HCT116 (cell line): ENCODE measurements at regions not wholly inside any gene's neighbourhood (a gene's known extent, or its start where the extent isn't known, plus 50 kb on each side); places are given as distances from the start of the nearest gene placed in this dataset.

ENCODE experiments used
- CEBPB ChIP-seq: IDR thresholded peaks from 2 replicates; pipeline ENCODE4 v1.6.1; 2012; ENCODE audit warnings: low read depth
- CTCF ChIP-seq, 3 experiments: fragments of 200-600 bp in 1 of 3; sonication (generic) in 1 of 3; IDR thresholded peaks in 2 of 3; conservative IDR thresholded peaks in 1 of 3; 2 replicates each; pipeline ENCODE4 v1.5.1; 2012 to 2017; ENCODE audit warnings: low read depth in 2 of 3, low read length in 2 of 3, antibody characterized with exemption in 1 of 3, borderline replicate concordance in 1 of 3, control low read depth in 1 of 3, mild to moderate bottlenecking in 1 of 3, mixed read lengths in 1 of 3, mixed run types in 1 of 3, moderate library complexity in 1 of 3; ENCODE audit not compliant: insufficient read depth in 1 of 3
- EGR1 ChIP-seq: IDR thresholded peaks from 2 replicates; pipeline ENCODE4 v1.6.1; 2012; ENCODE audit warnings: low read depth
- EZH2 ChIP-seq: fragments of 200-600 bp; sonication (generic); IDR thresholded peaks from 2 replicates; pipeline ENCODE4 v1.6.1; 2017; ENCODE audit warnings: antibody characterized with exemption, mixed run types
- MAX ChIP-seq: IDR thresholded peaks from 2 replicates; pipeline ENCODE4 v1.6.1; 2012
- POLR2A ChIP-seq: IDR thresholded peaks from 2 replicates; pipeline ENCODE4 v1.7.0; 2011; ENCODE audit warnings: borderline replicate concordance; ENCODE audit not compliant: insufficient read depth, insufficient read length; ENCODE audit errors: extremely low read depth
- RAD21 ChIP-seq: IDR thresholded peaks from 2 replicates; pipeline ENCODE4 v1.6.1; 2012; ENCODE audit warnings: low read depth, mild to moderate bottlenecking
- REST ChIP-seq: IDR thresholded peaks from 2 replicates; pipeline ENCODE4 v1.6.1; 2012; ENCODE audit warnings: low read depth
- ZBTB33 ChIP-seq: IDR thresholded peaks from 2 replicates; pipeline ENCODE4 v1.6.1; 2011; ENCODE audit warnings: mild to moderate bottlenecking, low read length, moderate library complexity; ENCODE audit not compliant: insufficient replicate concordance; ENCODE audit errors: extremely low read depth
- ZFX ChIP-seq: fragments of 450-650 bp; IDR thresholded peaks from 2 replicates; pipeline ENCODE4 v1.6.1; 2017

GRCh38 chr11:33543823-33544222 lies 156.8 kb downstream of the C11orf91 start:
- TF ChIP-seq POLR2A: no peak
- TF ChIP-seq CTCF (IDR thresholded peaks at IDR 0.05 in 2 of 3, conservative IDR thresholded peaks at IDR 0.05 in 1 of 3; ENCODE audit: borderline replicate concordance in 1 of 3, insufficient read depth in 1 of 3, low read depth in 2 of 3, low read length in 2 of 3): no peak
- TF ChIP-seq REST: no peak
- TF ChIP-seq CEBPB: no peak
- no peak for TF ChIP-seq MAX
- TF ChIP-seq EZH2: no peak
- TF ChIP-seq ZFX: no peak
- no peak for TF ChIP-seq ZBTB33
- no peak for TF ChIP-seq EGR1
- no peak for TF ChIP-seq RAD21
